Osteoblast (primary cell): ENCODE measurements at regions not wholly inside any gene's neighbourhood (a gene's known extent, or its start where the extent isn't known, plus 50 kb on each side); places are given as distances from the start of the nearest gene placed in this dataset.

Experiments used
- DNase-seq: peaks from one replicate; pipeline ENCODE4 v3.0.0; 2011; ENCODE audit warnings: low spot score, mixed read lengths; ENCODE audit not compliant: insufficient read length; ENCODE audit errors: missing footprints
- H2AFZ ChIP-seq: 2 replicates; pipeline ENCODE4 v1.6.0; 2011; ENCODE audit warnings: mild to moderate bottlenecking, low read length
- H3K27ac ChIP-seq: 2 replicates; pipeline ENCODE4 v1.5.1; 2011; ENCODE audit warnings: mild to moderate bottlenecking, low read depth, low read length, moderate library complexity
- H3K27me3 ChIP-seq: 2 replicates; pipeline ENCODE4 v1.6.0; 2012; ENCODE audit warnings: mild to moderate bottlenecking, control low read depth, inconsistent platforms, low read length, moderate library complexity; ENCODE audit not compliant: insufficient read depth
- H3K36me3 ChIP-seq: 2 replicates; pipeline ENCODE4 v1.5.1; 2011; ENCODE audit warnings: mild to moderate bottlenecking, low read length, control low read depth, moderate library complexity; ENCODE audit not compliant: insufficient read depth
- H3K4me1 ChIP-seq: 2 replicates; pipeline ENCODE4 v1.5.1; 2011; ENCODE audit warnings: mild to moderate bottlenecking, low read length, control low read depth, moderate library complexity; ENCODE audit not compliant: insufficient read depth
- H3K4me2 ChIP-seq: 2 replicates; pipeline ENCODE4 v1.6.0; 2011; ENCODE audit warnings: mild to moderate bottlenecking, low read length; ENCODE audit not compliant: insufficient read depth
- H3K4me3 ChIP-seq: fragments of 200-600 bp; sonication (generic); 3 replicates; pipeline ENCODE4 v1.5.1; 2012; ENCODE audit warnings: mild to moderate bottlenecking, low read length, inconsistent platforms; ENCODE audit not compliant: insufficient read depth
- H3K79me2 ChIP-seq: 2 replicates; pipeline ENCODE4 v1.6.0; 2012; ENCODE audit warnings: mild to moderate bottlenecking, low read length, control low read depth, inconsistent platforms; ENCODE audit not compliant: insufficient read depth
- H3K9me3 ChIP-seq: 2 replicates; pipeline ENCODE4 v1.5.1; 2011; ENCODE audit warnings: low read depth, low read length, control low read depth
- H4K20me1 ChIP-seq: 2 replicates; pipeline ENCODE4 v1.6.0; 2012; ENCODE audit warnings: mild to moderate bottlenecking, low read length, control low read depth; ENCODE audit not compliant: insufficient read depth
- CTCF ChIP-seq: IDR thresholded peaks from 2 replicates; pipeline ENCODE4 v1.5.1; 2011; ENCODE audit warnings: mild to moderate bottlenecking, low read depth, low read length, moderate library complexity; ENCODE audit errors: extremely low read depth

- H3K4me2 ChIP-seq: no peak overlapping the region
Observed at GRCh38 chr14:97346675-97347074, 549.5 kb downstream of the VRK1 start.

GRCh38 chr14:97349463-97349862, 552.3 kb downstream of the VRK1 start:
- TF ChIP-seq CTCF: no peak
- Histone ChIP-seq H3K9me3 (no peaks in the 10 kb centered on the region), H3K4me3 (no peak overlapping the region), H2AFZ (no peak overlapping the region), H3K27ac (no peak overlapping the region), H4K20me1 (no peaks in the 10 kb centered on the region), H3K36me3 (no peaks in the 10 kb centered on the region), H3K4me2 (no peak overlapping the region), H3K27me3 (no peaks in the 10 kb centered on the region), H3K4me1 (no peaks in the 10 kb centered on the region), H3K79me2 (no peaks in the 10 kb centered on the region)
- DNase-seq: no peak

More at GRCh38 chr14:97346675-97347074, 549.5 kb downstream of the VRK1 start:
- Histone ChIP-seq H3K4me1 (no peaks in the 10 kb centered on the region), H3K27me3 (no peaks in the 10 kb centered on the region), H3K79me2 (no peaks in the 10 kb centered on the region), H4K20me1 (no peaks in the 10 kb centered on the region), H3K9me3 (peaks cover 4% of the 10 kb centered on the region), H2AFZ (no peak overlapping the region), H3K36me3 (no peaks in the 10 kb centered on the region), H3K4me3 (no peak overlapping the region), H3K27ac (no peak overlapping the region)
- no peak for DNase-seq
- no peak for TF ChIP-seq CTCF

GRCh38 chr14:97349946-97350345, 552.8 kb downstream of the VRK1 start:
- Histone ChIP-seq H3K4me2 (no peak overlapping the region), H3K79me2 (no peaks in the 10 kb centered on the region), H3K4me1 (no peaks in the 10 kb centered on the region), H3K27me3 (no peaks in the 10 kb centered on the region), H3K9me3 (no peaks in the 10 kb centered on the region), H3K36me3 (no peaks in the 10 kb centered on the region), H3K4me3 (no peak overlapping the region), H3K27ac (no peak overlapping the region), H2AFZ (no peak overlapping the region), H4K20me1 (no peaks in the 10 kb centered on the region)
- no peak for TF ChIP-seq CTCF
- no peak for DNase-seq

- Histone ChIP-seq H3K27ac (no peak overlapping the region), H3K4me3 (no peak overlapping the region), H4K20me1 (no peaks in the 10 kb centered on the region), H2AFZ (no peak overlapping the region), H3K4me1 (no peaks in the 10 kb centered on the region), H3K36me3 (no peaks in the 10 kb centered on the region), H3K27me3 (no peaks in the 10 kb centered on the region), H3K79me2 (no peaks in the 10 kb centered on the region), H3K4me2 (no peak overlapping the region), H3K9me3 (no peaks in the 10 kb centered on the region)
- no peak for TF ChIP-seq CTCF
- DNase-seq: no peak
Observed at GRCh38 chr14:97350415-97350814, 553.2 kb downstream of the VRK1 start.
